ENCODE measurements at regions not wholly inside any gene's neighbourhood (a gene's known extent, or its start where the extent isn't known, plus 50 kb on each side); places are given as distances from the start of the nearest gene placed in this dataset.

GRCh38 chr2:2610751-2611150, 279.7 kb upstream of the MYT1L start:
- Mint-ChIP-seq H3K9me3 (ENCODE audit: unreplicated experiment) (peaks cover 10% of the 10 kb centered on the region), H3K27ac (ENCODE audit: unreplicated experiment) (no peak overlapping the region), H3K36me3 (ENCODE audit: insufficient read depth, unreplicated experiment) (no peaks in the 10 kb centered on the region), H3K4me1 (ENCODE audit: low read depth, unreplicated experiment) (no peaks in the 10 kb centered on the region), H3K27me3 (ENCODE audit: insufficient read depth, unreplicated experiment) (peaks cover 8% of the 10 kb centered on the region), H3K4me3 (ENCODE audit: unreplicated experiment) (no peak overlapping the region)
- H3K27me3 ChIP-seq (replicated peaks; ENCODE audit: control insufficient read depth, insufficient read depth, low read length), result no peaks in the 10 kb centered on the region; the same call in 1 of the 2 replicates
- no peak overlapping the region for H3K4me3 ChIP-seq (ENCODE audit: low read depth, low read length)
- no peak for TF ChIP-seq CTCF (IDR thresholded peaks at IDR 0.05; ENCODE audit: insufficient read depth in 1 of 2, low read depth in 1 of 2, low read length in 1 of 2, severe bottlenecking in 1 of 2, unreplicated experiment in 1 of 2)
- no peaks in the 10 kb centered on the region for H3K4me1 ChIP-seq
- intact Hi-C loops (cut with micrococcal nuclease; ENCODE audit: unreplicated experiment), result no loop called here
- no peak for DNase-seq
- CTCF ChIA-PET, result no interaction called here
- POLR2A ChIA-PET, result no interaction called here
- H3K36me3 ChIP-seq (ENCODE audit: control insufficient read depth, insufficient read depth, low read length), result no peaks in the 10 kb centered on the region
- no TSS peak for BruUV-seq (replicated peaks)
- H3K9me3 ChIP-seq, result no peaks in the 10 kb centered on the region

GRCh38 chr2:2600366-2600765, 269.3 kb upstream of the MYT1L start:
- H3K4me1 ChIP-seq, result no peaks in the 10 kb centered on the region
- POLR2A ChIA-PET, result no interaction called here
- peaks cover 14% of the 10 kb centered on the region for H3K27me3 Mint-ChIP-seq (ENCODE audit: insufficient read depth, unreplicated experiment)
- no peaks in the 10 kb centered on the region for H3K4me1 Mint-ChIP-seq (ENCODE audit: low read depth, unreplicated experiment)
- H3K36me3 Mint-ChIP-seq (ENCODE audit: insufficient read depth, unreplicated experiment), result no peaks in the 10 kb centered on the region
- TF ChIP-seq CTCF (IDR thresholded peaks at IDR 0.05; ENCODE audit: insufficient read depth in 1 of 2, low read depth in 1 of 2, low read length in 1 of 2, severe bottlenecking in 1 of 2, unreplicated experiment in 1 of 2), result no peak
- peaks cover 10% of the 10 kb centered on the region for H3K9me3 Mint-ChIP-seq (ENCODE audit: unreplicated experiment)
- no TSS peak for BruUV-seq (replicated peaks)
- no peaks in the 10 kb centered on the region for H3K36me3 ChIP-seq (ENCODE audit: control insufficient read depth, insufficient read depth, low read length)
- intact Hi-C loops (cut with micrococcal nuclease; ENCODE audit: unreplicated experiment), result no loop called here
- no peak overlapping the region for H3K4me3 Mint-ChIP-seq (ENCODE audit: unreplicated experiment)
- H3K4me3 ChIP-seq (ENCODE audit: low read depth, low read length), result no peak overlapping the region
- CTCF ChIA-PET, result no interaction called here
- DNase-seq, result no peak
- no peaks in the 10 kb centered on the region for H3K27me3 ChIP-seq (replicated peaks; ENCODE audit: control insufficient read depth, insufficient read depth, low read length)
- no peak overlapping the region for H3K27ac Mint-ChIP-seq (ENCODE audit: unreplicated experiment)
- H3K9me3 ChIP-seq, result no peaks in the 10 kb centered on the region

- DNase-seq, result no peak
- no peak overlapping the region for H3K4me3 ChIP-seq (ENCODE audit: low read depth, low read length)
- Mint-ChIP-seq H3K36me3 (ENCODE audit: insufficient read depth, unreplicated experiment) (no peaks in the 10 kb centered on the region), H3K27ac (ENCODE audit: unreplicated experiment) (no peak overlapping the region), H3K4me1 (ENCODE audit: low read depth, unreplicated experiment) (no peaks in the 10 kb centered on the region), H3K27me3 (ENCODE audit: insufficient read depth, unreplicated experiment) (peaks cover 13% of the 10 kb centered on the region), H3K9me3 (ENCODE audit: unreplicated experiment) (peaks cover 10% of the 10 kb centered on the region), H3K4me3 (ENCODE audit: unreplicated experiment) (no peak overlapping the region)
- no peaks in the 10 kb centered on the region for H3K9me3 ChIP-seq
- CTCF ChIA-PET, result no interaction called here
- no peaks in the 10 kb centered on the region for H3K4me1 ChIP-seq
- TF ChIP-seq CTCF (IDR thresholded peaks at IDR 0.05; ENCODE audit: insufficient read depth in 1 of 2, low read depth in 1 of 2, low read length in 1 of 2, severe bottlenecking in 1 of 2, unreplicated experiment in 1 of 2), result no peak
- no peaks in the 10 kb centered on the region for H3K36me3 ChIP-seq (ENCODE audit: control insufficient read depth, insufficient read depth, low read length)
- BruUV-seq (replicated peaks), result no TSS peak
- H3K27me3 ChIP-seq (replicated peaks; ENCODE audit: control insufficient read depth, insufficient read depth, low read length), result no peaks in the 10 kb centered on the region
- intact Hi-C loops (cut with micrococcal nuclease; ENCODE audit: unreplicated experiment), result no loop called here
- POLR2A ChIA-PET, result no interaction called here
Measured at GRCh38 chr2:2599441-2599840, 268.4 kb upstream of the MYT1L start.

Data from Caco-2 (cell line).